Middle frontal gyrus (tissue), 1 donor: ENCODE measurements at regions not wholly inside any gene's neighbourhood (a gene's known extent, or its start where the extent isn't known, plus 50 kb on each side); places are given as distances from the start of the nearest gene placed in this dataset.

Experiments
- DNase-seq: peaks from one replicate; pipeline ENCODE4 v3.0.0-alpha.2; 2015; ENCODE audit warnings: low spot score; ENCODE audit errors: extremely low spot score

DNA sequence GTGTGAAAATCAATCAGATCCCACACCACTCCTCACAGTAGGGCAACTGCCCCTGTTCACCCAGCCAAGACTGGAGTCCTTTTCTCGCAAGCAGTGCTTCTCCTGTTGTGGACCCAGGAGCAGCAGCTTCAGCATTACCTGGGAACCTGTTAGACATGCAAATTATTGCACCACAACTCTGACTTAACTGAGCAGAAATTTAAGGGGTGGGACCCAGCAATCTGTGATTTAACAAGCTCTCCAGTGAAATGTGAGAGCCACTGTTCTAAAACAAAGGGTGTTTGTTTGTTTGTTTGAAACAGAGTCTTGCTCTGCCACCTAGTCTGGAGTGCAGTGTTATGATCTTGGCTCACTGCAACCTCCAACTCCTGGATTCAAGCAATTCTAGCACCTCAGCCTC lies 591.4 kb downstream of the SOX6 start:
- DNase-seq: no peak

- no peak for DNase-seq
These were observed 590.8 kb downstream of the SOX6 start for GRCh38 chr11:15765530-15765929.

GRCh38 chr11:15768321-15768720 lies 588.0 kb downstream of the SOX6 start:
- DNase-seq: no peak

- no peak for DNase-seq
These were observed 587.1 kb downstream of the SOX6 start for GRCh38 chr11:15769203-15769602.

DNA sequence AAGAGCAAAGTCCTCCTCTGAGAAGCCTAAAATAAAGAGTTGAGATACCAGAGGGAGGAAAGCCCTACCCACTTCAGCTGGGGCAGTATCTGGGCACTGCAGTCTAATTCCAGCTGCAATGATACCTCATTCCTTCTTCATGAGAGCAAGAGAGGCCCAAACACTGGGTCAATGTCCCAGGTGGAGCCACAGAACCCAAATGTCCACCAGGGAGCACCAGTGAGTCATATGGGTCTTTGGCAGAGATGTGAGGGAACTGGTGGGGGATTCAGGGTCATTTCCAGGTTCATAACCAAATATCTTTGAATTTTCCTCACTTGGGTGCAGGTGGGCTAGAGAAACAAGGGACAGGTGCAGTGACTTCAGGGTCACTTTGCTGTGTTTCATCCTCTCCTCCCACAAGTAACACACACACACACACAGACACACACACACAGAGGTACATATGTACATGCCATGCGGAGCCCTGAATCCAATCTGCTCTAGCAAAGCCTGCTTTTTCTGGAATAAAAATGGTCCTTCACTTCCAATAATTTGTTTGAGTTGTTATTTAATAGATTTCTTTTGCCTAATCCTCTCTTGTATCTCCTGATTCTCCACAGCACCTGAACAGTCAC lies 585.4 kb downstream of the SOX6 start:
- no peak for DNase-seq

DNA sequence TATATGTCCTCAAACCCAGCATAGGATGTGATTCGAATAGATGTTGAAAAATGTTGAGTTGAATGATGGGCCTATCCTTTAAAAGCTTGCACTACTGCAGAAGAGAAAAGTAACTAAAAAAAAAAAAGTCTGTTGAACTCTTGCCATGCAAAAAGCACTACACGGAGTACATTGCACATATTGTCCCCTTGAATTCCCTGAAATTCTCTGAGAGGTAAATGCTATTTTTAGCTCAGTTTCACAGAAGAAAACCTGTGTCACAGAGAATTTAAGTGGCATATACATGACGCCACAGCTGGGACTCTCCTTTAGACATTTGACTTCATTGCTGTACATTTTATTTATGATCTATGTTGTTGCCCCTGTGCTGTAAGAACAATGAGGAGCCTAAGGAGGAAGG lies 583.8 kb downstream of the SOX6 start:
- DNase-seq: no peak

DNA sequence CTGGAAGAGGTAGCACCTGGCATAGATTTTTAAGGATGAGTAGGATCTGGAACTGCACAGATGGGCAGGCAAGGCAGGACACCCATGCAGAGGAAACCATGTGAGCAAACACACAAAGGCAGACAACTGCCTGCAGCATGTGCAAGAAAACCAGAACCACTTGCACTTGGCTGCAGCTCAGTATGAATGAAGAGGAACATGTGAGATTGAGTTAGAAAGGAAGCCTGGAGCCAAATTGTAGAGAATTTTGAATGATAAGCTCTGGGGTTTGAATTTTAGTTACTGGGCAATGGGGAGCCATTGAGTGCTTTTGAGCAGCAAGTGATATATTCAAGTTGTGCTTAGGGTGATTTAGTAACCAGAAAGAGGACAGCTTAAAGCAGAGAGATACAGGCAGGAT lies 583.4 kb downstream of the SOX6 start:
- DNase-seq: no peak

GRCh38 chr11:15773476-15774387 lies 582.6 kb downstream of the SOX6 start:
- no peak for DNase-seq

DNA sequence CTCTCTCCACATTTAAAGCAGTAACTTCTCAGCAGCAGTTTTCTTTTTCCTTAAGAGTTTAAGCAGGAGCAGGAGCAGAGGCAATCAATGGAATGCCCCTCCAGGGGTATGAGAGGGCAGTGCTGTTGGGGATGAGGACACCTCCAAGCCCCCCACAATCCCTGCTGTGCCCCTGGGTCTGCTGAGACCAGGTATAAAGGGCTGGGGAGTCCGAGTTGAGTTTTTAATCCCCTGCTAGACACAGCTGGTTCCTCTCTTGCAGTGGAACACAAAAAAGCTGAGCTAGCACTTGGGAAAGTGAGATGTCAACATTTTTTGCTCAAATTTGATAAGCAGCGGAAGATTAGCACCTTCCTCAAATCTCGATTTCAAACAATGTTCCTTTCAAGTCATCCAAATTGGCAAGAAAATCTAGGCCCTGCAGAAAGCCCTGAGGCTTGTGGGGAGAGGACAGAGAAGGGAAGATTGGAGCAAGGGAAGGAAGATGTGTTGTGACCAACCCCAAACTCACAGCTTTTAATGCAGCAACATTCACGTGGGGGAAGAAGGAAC lies 581.9 kb downstream of the SOX6 start:
- no peak for DNase-seq

DNA sequence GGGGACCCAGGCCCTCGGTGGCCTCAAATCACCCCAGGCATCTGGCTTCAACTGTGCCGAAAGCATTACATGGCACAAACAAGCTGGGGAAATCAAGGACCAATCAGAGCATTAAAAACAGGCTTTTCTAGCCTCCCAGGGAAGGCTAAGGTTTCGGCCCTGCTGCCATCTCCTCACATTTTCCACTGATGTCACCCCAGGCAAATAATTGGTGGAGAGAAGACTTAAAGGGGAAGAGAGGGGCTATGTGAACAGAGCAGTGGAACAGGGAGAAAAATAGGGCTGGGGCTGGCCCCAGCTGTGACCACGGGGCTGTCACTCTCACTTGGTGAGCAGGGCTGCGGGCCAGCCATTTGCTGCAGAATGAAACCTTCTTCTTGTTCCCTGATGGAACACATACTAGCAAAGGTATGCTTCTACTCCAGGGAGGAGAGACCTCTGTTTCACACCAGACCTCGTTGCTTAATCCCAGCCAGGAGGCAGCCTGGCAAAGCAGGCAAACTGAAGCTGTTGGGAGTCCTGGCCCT lies 581.3 kb downstream of the SOX6 start:
- DNase-seq: no peak

DNA sequence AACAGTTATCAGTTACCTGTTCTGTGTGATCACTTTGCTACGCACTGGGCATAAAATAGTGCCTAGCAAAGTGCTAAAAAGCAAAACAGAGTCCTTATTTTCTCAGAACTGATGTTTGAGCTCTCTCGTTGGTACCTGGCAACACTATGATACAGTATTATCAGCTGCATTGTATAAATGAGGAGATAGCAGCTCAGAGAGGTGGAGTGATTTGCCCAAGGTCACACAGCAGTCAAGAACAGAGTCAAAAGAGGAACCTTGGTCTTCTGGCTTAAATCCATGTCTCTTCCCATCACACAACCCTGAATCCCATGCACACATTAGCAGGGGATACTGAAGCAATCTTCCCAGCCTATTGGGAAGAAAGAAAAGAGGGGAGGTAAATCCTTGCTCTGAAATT lies 580.5 kb downstream of the SOX6 start:
- DNase-seq: no peak

GRCh38 chr11:15776366-15776765 lies 580.0 kb downstream of the SOX6 start:
- no peak for DNase-seq

DNA sequence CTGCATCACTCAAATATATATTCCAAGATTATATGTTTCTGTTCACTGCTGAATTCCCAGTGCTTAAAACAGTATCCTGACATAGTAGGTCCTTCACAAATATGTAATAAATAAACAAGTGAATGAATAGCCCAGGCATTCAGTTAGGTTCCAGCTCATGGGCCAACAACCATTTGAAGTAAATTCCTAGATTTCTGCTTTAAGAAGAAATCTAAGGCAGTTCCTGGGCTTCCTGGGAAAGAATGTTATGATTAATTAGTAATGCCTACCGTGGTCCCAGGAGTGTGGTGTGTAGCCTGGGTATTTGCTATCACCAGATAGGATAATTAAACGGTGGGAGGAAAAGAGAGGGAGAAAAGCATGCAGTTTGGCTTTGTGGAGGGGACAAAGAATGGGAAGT lies 576.8 kb downstream of the SOX6 start:
- no peak for DNase-seq

- no peak for DNase-seq
These were observed 576.0 kb downstream of the SOX6 start for GRCh38 chr11:15780382-15780781.

GRCh38 chr11:15780837-15781236 lies 575.5 kb downstream of the SOX6 start:
- no peak for DNase-seq

- no peak for DNase-seq
These were observed 572.7 kb downstream of the SOX6 start for GRCh38 chr11:15783619-15784018.

DNA sequence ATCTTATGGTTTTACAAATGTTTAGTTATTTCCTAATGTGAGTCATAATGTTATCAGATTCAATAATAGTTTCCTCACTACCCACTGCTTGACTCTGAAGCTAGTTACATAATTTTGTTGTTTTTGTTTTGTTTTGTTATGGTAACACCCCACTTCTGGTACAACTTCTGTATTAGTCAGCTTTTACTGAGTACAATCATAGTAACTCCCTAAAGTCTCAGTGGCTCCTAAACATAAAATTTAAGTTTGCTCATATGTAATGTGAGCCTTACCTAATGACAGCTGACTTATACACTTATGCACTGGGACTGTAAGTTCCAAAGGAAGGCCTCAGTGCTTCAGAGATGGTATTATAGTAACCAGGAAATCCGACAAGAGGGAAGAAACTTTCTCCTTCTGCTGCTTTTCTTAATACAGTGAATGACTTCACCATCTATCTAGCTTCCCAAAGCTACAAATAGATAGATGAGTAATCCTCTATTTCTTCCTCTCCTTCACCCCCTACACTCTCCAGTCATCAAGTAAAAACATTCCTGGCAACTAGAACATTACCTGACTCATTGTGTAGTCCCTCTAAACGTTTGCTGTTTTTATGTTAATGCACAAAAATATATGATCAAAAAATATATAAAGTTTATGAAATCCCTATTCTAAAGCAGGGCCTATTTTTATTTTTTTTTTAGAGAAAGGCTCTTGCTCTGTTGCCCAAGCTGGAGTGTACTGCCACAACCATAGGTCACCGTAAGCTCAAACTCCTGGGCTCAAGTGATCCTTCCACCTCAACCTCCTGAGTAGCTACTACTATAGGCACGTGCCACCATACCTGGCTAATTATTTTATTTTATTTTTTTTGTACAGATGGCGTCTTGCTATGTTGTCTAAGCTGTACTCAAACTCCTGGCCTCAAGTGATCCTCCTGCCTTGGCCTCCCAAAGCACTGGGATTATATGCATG lies 563.0 kb downstream of the SOX6 start:
- no peak for DNase-seq

- DNase-seq: no peak
These were observed 561.8 kb downstream of the SOX6 start for GRCh38 chr11:15794361-15795150.

GRCh38 chr11:15795378-15795777 lies 561.0 kb downstream of the SOX6 start:
- DNase-seq: no peak

DNA sequence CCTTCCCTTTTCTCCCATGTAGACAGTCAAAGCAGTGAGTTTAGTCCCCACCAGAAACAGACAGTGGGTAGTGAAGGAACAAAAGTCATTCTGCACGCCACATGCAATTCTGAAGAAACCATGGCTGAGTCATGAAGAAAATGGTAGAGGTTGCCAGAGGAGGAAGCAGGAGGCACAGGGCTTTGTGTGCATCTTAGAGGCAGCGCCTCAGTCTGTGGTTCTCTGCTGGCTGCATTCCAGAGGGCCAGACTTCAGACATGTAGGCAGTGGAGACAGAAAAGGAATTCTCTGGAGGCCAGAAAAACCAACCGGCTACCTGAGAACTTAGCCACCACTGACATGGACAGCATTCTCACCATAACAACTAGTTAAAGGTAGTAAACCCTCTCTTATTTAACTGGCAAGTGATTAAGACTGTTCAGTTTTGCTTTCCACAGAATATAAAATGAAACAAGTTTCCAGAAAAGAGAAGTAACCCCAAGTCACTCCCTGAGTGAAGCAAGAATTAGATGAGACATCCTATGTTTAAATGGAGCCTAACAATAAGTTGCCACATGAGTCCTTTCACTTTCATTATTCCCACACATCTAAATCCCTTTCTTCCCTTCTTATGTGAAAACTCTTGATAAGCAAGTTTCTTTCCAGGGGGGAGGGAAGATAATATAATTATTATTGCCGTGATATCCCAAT lies 556.1 kb downstream of the SOX6 start:
- no peak for DNase-seq
